RWPE1 (cell line): ENCODE measurements at regions not wholly inside any gene's neighbourhood (a gene's known extent, or its start where the extent isn't known, plus 50 kb on each side); places are given as distances from the start of the nearest gene placed in this dataset.
A peak's percentile ranks its signal among the peaks of the same experiment; 100 is the strongest.

Experiments
- CTCF ChIA-PET: fragments of 350-600 bp; sonication (Branson Sonifier 250); formaldehyde crosslinking; extraction: SDS; loops from one replicate; lab custom pipeline; 2021; lab: Yijun Ruan, JAX
- POLR2A ChIA-PET: fragments of 400-600 bp; formaldehyde crosslinking; extraction: SDS; loops from one replicate; lab custom pipeline; 2020; ENCODE audit warnings: antibody characterized with exemption; ENCODE audit not compliant: low non-redundant PET; lab: Yijun Ruan, JAX
- DNase-seq: peaks from one replicate; pipeline ENCODE4 v3.0.0; 2012; ENCODE audit warnings: low spot score
- H3K27ac ChIP-seq: fragments of 450-650 bp; 2 replicates; pipeline ENCODE4 v1.5.1; 2017
- CTCF ChIP-seq: fragments of 450-650 bp; conservative IDR thresholded peaks from 2 replicates; pipeline ENCODE4 v1.5.1; 2017; ENCODE audit warnings: low read depth, mild to moderate bottlenecking

GRCh38 chr2:129059476-129059875, 740.8 kb upstream of the HS6ST1 start:
- POLR2A ChIA-PET = no interaction called here
- peak overlapping the region; percentile 46 for H3K27ac ChIP-seq
- no peak for TF ChIP-seq CTCF
- DNase-seq = no peak
- CTCF ChIA-PET = no interaction called here

DNA sequence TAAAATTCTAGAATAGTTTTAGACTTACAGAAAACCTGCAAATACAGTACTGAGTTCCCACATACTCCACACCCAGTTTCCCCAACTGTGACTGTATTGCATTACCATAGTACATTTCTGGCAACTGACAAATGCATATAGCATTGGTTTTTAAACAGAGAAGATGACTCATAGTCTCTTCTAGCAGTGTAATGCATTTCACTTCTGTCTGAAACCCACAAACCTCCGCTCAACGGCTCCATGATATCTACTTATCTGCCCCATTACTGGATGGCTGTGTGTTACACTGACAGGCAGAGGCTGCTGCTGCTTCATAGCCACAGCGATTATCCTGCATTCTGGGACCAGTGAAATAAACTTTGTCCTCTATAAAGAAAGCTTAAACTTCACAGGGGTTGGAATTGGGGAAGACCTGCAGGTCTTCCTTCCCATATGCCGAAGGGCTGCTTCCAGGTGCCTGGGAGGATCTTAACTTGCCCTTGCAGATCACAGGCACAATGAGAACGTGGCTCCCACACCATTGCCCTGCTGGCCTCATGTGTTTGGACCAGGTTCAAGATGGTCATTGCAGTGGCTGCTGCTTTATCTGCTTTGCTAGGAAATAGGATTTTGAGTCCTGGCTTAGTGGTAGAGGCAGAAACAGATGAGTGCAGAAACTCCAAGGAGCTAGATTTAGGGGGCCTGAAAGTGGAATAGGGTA, 742.6 kb upstream of the HS6ST1 start:
- POLR2A ChIA-PET = no interaction called here
- peak; percentile 75 for DNase-seq

GRCh38 chr2:129061769-129062121, 743.1 kb upstream of the HS6ST1 start:
- DNase-seq = no peak
- peak overlapping the region; percentile 82 for H3K27ac ChIP-seq
- TF ChIP-seq CTCF = no peak
- CTCF ChIA-PET = no interaction called here
- POLR2A ChIA-PET = no interaction called here

More for the DNA sequence above, 742.6 kb upstream of the HS6ST1 start:
- no peak for TF ChIP-seq CTCF
- peak overlapping the region; percentile 82 for H3K27ac ChIP-seq
- CTCF ChIA-PET = interaction anchor here (0.7 kb wide), 1 partner anchor 324 kb away, joined by 3 read pairs; no protein-coding TSS in a partner anchor

DNA sequence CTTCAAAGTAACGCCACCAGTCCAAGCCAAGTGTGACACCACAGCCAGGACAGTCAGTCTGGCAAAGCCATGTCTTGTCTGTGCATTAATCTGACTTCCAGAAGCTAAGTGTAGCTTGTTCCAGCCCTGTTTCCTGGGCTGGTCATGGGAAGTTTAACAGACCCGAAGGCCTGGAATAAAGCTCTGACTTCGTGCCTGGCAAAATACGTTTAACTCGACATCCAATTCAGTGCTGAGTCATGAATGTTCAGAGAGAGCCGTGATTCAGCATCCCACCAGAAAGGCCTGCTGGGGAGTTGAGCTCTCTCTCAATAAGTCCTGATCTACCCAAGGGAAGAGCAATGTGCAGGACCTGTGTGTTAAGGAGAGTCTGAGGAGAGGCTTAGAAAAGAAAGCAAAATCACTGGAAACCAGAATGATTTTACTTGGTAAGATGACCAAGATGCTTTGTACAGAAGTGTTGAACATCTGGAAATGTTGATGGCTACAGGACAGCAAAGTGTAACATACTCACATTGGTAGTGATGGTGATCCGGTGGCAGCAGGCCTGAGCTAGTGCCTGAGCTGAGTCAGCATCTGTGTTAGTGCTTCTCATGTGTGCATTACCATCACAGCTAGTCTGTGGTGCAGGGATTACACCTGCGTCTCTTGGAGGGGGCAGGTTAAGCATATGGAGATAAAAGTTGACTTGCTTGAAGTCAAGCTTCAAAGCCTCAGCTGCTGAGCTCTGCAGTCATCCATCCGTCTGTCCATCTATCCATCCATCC, 743.7 kb upstream of the HS6ST1 start:
- H3K27ac ChIP-seq = no peak overlapping the region
- no peak for TF ChIP-seq CTCF
- ChIA-PET CTCF (no interaction called here), POLR2A (no interaction called here)
- no peak for DNase-seq

- no peak for TF ChIP-seq CTCF
- CTCF ChIA-PET = no interaction called here
- H3K27ac ChIP-seq = no peak overlapping the region
- DNase-seq = no peak
- POLR2A ChIA-PET = no interaction called here
These were observed 748.4 kb upstream of the HS6ST1 start for GRCh38 chr2:129067070-129067469.

- CTCF ChIA-PET = no interaction called here
- no peak overlapping the region for H3K27ac ChIP-seq
- DNase-seq = no peak
- TF ChIP-seq CTCF = no peak
- POLR2A ChIA-PET = no interaction called here
These were observed 749.3 kb upstream of the HS6ST1 start for GRCh38 chr2:129067953-129068352.
